ENCODE measurements at regions not wholly inside any gene's neighbourhood (a gene's known extent, or its start where the extent isn't known, plus 50 kb on each side); places are given as distances from the start of the nearest gene placed in this dataset.

DNA sequence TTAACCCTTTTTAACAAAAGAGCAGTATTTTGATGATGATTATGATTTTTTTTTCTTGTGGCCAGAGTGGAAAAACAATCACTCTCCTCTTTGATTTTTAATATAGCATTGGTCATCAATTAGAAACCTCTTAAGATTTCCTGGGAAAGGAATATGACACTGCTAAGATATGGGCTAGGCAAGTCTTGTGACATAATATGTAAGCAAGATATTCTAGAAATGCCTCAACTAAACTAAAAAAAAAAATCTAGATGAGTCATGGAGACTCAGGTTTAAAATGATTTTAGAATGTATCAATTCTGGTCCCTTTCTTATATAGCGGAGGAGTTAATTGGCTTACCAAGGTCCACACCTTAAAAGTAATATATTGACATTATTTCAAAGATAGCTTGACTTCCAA is 60.3 kb upstream of the JUN start:
- peak; percentile 17 to 49 for DNase-seq (ENCODE audit: low read depth in 2 of 2)
- TF ChIP-seq, protein P1, sequence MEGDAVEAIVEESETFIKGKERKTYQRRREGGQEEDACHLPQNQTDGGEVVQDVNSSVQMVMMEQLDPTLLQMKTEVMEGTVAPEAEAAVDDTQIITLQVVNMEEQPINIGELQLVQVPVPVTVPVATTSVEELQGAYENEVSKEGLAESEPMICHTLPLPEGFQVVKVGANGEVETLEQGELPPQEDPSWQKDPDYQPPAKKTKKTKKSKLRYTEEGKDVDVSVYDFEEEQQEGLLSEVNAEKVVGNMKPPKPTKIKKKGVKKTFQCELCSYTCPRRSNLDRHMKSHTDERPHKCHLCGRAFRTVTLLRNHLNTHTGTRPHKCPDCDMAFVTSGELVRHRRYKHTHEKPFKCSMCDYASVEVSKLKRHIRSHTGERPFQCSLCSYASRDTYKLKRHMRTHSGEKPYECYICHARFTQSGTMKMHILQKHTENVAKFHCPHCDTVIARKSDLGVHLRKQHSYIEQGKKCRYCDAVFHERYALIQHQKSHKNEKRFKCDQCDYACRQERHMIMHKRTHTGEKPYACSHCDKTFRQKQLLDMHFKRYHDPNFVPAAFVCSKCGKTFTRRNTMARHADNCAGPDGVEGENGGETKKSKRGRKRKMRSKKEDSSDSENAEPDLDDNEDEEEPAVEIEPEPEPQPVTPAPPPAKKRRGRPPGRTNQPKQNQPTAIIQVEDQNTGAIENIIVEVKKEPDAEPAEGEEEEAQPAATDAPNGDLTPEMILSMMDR (IDR thresholded peaks at IDR 0.05; ENCODE audit: low read depth, low read length) = no peak
- H3K4me3 ChIP-seq (replicated peaks in 1 of 2; ENCODE audit: low read depth in 2 of 2, low read length in 2 of 2) = no peak overlapping the region

DNA sequence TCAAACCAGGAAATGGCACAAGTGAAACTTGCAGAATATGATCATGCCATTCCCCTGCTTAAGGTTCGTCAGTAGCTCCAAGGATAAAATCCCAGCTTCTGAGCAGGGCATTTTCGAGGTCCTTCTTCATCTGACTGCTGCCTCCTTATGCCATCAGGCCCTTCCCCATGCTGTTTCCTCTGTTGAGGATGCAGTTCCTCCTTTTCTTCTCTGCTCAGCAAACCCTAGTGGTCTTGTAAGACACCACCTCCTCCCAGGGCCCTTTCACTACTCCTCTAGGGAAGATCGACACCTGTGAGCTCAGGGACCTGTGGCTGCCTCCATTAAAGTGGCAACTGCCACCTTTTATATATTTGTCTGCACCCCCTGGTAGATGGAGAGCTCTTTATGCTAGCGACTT is 62.1 kb upstream of the JUN start:
- DNase-seq (ENCODE audit: low read depth in 2 of 2) = no peak
- H3K4me3 ChIP-seq (replicated peaks in 1 of 2; ENCODE audit: low read depth in 2 of 2, low read length in 2 of 2) = no peak overlapping the region
- TF ChIP-seq, protein P1 (IDR thresholded peaks at IDR 0.05; ENCODE audit: low read depth, low read length) = no peak

DNA sequence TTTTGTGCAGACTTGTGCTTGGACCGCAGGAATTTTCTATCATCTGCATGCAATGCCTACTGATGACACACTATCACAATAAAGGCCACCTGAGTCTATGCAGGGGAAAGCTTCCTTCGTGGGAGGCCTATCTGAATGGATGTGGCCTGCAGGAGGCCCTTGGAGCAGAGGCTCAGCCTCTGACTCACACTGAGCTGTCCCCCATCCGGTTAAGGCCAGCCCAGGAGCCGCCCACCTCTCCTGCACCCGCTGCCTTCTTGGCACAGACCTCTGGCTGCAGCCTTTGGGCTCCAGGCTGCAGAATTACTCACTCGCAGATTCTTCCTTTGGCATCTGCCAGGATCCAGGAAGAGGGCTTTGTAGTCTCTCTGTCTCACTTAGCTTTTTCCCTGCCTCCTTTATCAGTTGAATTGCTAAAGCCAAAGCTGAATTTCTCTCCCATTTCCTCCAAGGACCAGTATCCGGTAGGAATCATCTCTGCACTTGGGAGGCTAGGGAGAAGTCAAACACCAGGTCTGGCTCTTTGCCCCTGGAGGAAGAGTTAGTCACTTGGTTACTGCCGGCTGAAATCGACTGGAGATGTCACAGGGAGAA is 65.1 kb upstream of the JUN start:
- no peak overlapping the region for H3K4me3 ChIP-seq (replicated peaks in 1 of 2; ENCODE audit: low read depth in 2 of 2, low read length in 2 of 2)
- TF ChIP-seq, protein P1 (IDR thresholded peaks at IDR 0.05; ENCODE audit: low read depth, low read length) = peak; percentile 30
- DNase-seq (ENCODE audit: low read depth in 2 of 2) = peak; percentile 97 to 99

DNA sequence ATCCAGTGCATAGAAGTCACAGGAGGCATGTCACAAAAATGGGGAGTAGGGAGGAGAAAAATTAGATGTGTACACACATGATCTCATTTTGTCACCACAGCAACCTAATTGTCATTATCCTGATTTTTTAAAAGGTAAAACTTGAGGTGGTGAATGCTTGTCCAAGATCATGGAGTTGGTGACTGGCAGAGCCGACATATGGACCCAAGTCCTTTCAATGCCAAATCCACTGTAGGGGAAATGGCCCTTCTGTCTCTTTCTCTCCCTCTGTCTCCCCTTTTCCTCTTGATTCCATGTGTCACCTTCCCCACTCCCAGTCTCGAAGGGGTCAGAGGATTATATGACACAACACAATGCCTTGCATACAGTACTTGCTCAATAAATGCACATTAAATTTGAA is 65.7 kb upstream of the JUN start:
- DNase-seq (ENCODE audit: low read depth in 2 of 2) = no peak
- no peak overlapping the region for H3K4me3 ChIP-seq (replicated peaks in 1 of 2; ENCODE audit: low read depth in 2 of 2, low read length in 2 of 2)
- TF ChIP-seq, protein P1 (IDR thresholded peaks at IDR 0.05; ENCODE audit: low read depth, low read length) = no peak

DNA sequence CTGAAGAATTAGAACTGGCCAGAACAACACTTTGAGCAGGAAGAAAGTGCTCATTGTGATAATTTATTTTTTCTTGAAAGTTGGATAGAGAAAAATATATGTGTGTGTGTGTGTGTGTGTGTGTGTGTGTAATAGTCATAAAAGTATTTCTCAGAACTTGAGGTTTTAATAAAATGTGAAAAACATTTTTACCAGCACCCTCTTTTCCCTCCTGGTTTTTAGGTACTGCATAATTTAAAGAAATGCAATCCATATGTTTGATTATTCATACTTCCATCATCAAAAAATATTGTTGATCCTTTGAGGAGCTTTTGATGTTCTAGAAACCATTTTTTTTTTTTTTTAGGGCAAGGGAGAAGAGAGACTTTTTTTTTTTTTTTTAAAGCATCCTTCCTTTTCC is 66.8 kb upstream of the JUN start:
- no peak overlapping the region for H3K4me3 ChIP-seq (replicated peaks in 1 of 2; ENCODE audit: low read depth in 2 of 2, low read length in 2 of 2)
- TF ChIP-seq, protein P1 (IDR thresholded peaks at IDR 0.05; ENCODE audit: low read depth, low read length) = no peak
- DNase-seq (ENCODE audit: low read depth in 2 of 2) = no peak

GRCh38 chr1:58852731-58853485 is 69.1 kb upstream of the JUN start:
- no peak for DNase-seq (ENCODE audit: low read depth in 2 of 2)
- H3K4me3 ChIP-seq (replicated peaks in 1 of 2; ENCODE audit: low read depth in 2 of 2, low read length in 2 of 2) = no peak overlapping the region
- TF ChIP-seq, protein P1 (IDR thresholded peaks at IDR 0.05; ENCODE audit: low read depth, low read length) = no peak

Measured in cardiac fibroblast (primary cell).